ENCODE measurements at regions not wholly inside any gene's neighbourhood (a gene's known extent, or its start where the extent isn't known, plus 50 kb on each side); places are given as distances from the start of the nearest gene placed in this dataset.

GRCh38 chr9:28930766-28931165 lies 1357.5 kb upstream of the C9orf72 start:
- TF ChIP-seq POLR2A (IDR thresholded peaks at IDR 0.05): no peak
- TF ChIP-seq CTCF (IDR thresholded peaks at IDR 0.05): no peak

Data from right lobe of liver (tissue), 4 donors.